Dendritic cell treated with granulocyte-macrophage colony-stimulating factor and Interleukin-4, amounts not matched to agents 40 ng/mL and 50 ng/mL, for 4 days (primary cell): ENCODE measurements at regions not wholly inside any gene's neighbourhood (a gene's known extent, or its start where the extent isn't known, plus 50 kb on each side); places are given as distances from the start of the nearest gene placed in this dataset.

Experiments
- H3K27ac Mint-ChIP-seq: one replicate; pipeline ENCODE4 v1.8.0; 2022; ENCODE audit warnings: mild to moderate bottlenecking, mixed read lengths
- H3K27me3 Mint-ChIP-seq: one replicate; pipeline ENCODE4 v1.8.0; 2022; ENCODE audit warnings: mild to moderate bottlenecking, mixed read lengths
- H3K36me3 Mint-ChIP-seq: one replicate; pipeline ENCODE4 v1.8.0; 2022; ENCODE audit warnings: low read depth, mixed read lengths
- H3K4me1 Mint-ChIP-seq: one replicate; pipeline ENCODE4 v1.8.0; 2022; ENCODE audit warnings: low read depth, mixed read lengths
- H3K4me3 Mint-ChIP-seq: one replicate; pipeline ENCODE4 v1.8.0; 2022; ENCODE audit warnings: mild to moderate bottlenecking, moderate library complexity, mixed read lengths
- H3K9me3 Mint-ChIP-seq: one replicate; pipeline ENCODE4 v1.8.0; 2022; ENCODE audit warnings: mixed read lengths
- intact Hi-C: fragments of 100-400 bp; cut with micrococcal nuclease; formaldehyde crosslinking; loops from one replicate; pipeline ENCODE4 v1.15.0; 2022

DNA sequence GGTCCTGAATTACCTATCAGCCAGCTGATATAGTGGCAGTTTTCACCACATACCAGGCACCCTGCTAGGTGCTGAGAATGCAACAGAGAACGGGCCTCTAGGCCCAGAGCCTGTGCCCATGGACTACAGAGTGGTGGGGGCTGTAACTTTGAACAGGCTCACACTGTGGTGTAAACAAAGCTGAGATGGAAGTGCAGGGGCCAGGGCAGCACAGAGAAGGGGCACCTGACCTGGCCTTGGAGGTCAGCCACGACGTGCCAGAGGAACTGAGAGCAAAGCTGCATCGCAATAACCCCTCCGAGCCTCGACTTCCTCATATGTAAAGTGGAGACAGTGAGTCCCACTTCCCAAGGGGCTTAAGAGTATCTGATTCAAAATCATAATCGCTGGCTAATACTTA lies 105.8 kb downstream of the MAFB start:
- H3K27ac Mint-ChIP-seq = peak overlapping the region; percentile 63
- no peaks in the 10 kb centered on the region for H3K9me3 Mint-ChIP-seq
- no peak overlapping the region for H3K4me3 Mint-ChIP-seq
- H3K27me3 Mint-ChIP-seq = peaks cover 9% of the 10 kb centered on the region
- intact Hi-C loops = no loop called here
- peaks cover 37% of the 10 kb centered on the region for H3K4me1 Mint-ChIP-seq
- no peaks in the 10 kb centered on the region for H3K36me3 Mint-ChIP-seq

DNA sequence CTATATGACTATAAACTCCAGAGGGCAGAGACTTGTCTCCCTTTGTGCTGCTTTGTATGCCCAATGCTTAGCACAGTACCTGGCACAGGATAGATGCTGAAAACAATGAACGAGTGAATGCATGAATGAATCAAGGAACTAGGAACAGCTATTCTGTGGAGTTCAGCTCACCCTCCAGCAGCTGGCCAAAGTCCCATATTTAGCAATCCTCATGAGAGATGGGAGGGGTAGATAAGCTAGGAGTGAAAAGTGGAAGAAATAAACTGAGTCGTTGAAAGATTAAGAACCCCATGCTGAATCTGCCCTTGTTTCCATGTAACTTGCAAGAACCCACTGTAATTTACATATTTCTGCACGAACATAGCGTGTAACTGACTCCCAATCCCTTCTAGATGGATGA lies 106.5 kb downstream of the MAFB start:
- Mint-ChIP-seq H3K9me3 (no peaks in the 10 kb centered on the region), H3K27me3 (peaks cover 12% of the 10 kb centered on the region), H3K27ac (peak overlapping the region; percentile 63), H3K4me3 (no peak overlapping the region), H3K4me1 (peaks cover 37% of the 10 kb centered on the region), H3K36me3 (no peaks in the 10 kb centered on the region)
- intact Hi-C loops = no loop called here

GRCh38 chr20:40579701-40580100 lies 109.3 kb downstream of the MAFB start:
- intact Hi-C loops = no loop called here
- peaks cover 15% of the 10 kb centered on the region for H3K27me3 Mint-ChIP-seq
- no peak overlapping the region for H3K27ac Mint-ChIP-seq
- H3K4me3 Mint-ChIP-seq = no peak overlapping the region
- H3K36me3 Mint-ChIP-seq = no peaks in the 10 kb centered on the region
- no peaks in the 10 kb centered on the region for H3K9me3 Mint-ChIP-seq
- H3K4me1 Mint-ChIP-seq = peaks cover 42% of the 10 kb centered on the region

GRCh38 chr20:40578961-40579360 lies 110.1 kb downstream of the MAFB start:
- Mint-ChIP-seq H3K27ac (no peak overlapping the region), H3K36me3 (no peaks in the 10 kb centered on the region), H3K9me3 (no peaks in the 10 kb centered on the region), H3K4me1 (peaks cover 36% of the 10 kb centered on the region), H3K27me3 (peaks cover 15% of the 10 kb centered on the region), H3K4me3 (no peak overlapping the region)
- intact Hi-C loops = no loop called here

DNA sequence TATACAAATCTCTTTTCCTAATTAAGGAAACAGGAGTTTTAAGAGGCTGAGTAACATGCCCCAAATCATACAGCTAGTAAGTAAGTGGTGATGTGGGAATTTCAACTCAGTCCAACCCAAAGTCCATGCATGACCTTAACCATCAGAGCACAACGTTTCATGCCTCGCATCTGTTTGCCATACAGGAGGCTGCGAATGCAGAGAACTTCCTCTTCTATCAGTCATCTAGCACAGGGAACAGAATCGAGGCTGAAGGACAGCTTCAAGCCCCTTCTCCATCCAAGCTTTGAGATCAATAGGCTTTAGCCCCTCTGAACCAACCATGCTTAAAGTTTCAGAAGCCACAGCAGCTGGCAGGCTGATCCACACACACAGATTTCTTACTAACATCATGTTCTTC lies 113.2 kb downstream of the MAFB start:
- Mint-ChIP-seq H3K9me3 (no peaks in the 10 kb centered on the region), H3K4me1 (peaks cover 27% of the 10 kb centered on the region), H3K4me3 (no peak overlapping the region)

GRCh38 chr20:40572251-40572650 lies 116.8 kb downstream of the MAFB start:
- intact Hi-C loops = no loop called here
- H3K4me1 Mint-ChIP-seq = peaks cover 28% of the 10 kb centered on the region
- H3K27ac Mint-ChIP-seq = peak overlapping the region; percentile 34
- no peaks in the 10 kb centered on the region for H3K36me3 Mint-ChIP-seq
- peaks cover 6% of the 10 kb centered on the region for H3K27me3 Mint-ChIP-seq
- no peaks in the 10 kb centered on the region for H3K9me3 Mint-ChIP-seq
- H3K4me3 Mint-ChIP-seq = no peak overlapping the region

More for the DNA sequence above, 113.2 kb downstream of the MAFB start:
- intact Hi-C loops = no loop called here
- Mint-ChIP-seq H3K36me3 (no peaks in the 10 kb centered on the region), H3K27ac (no peak overlapping the region), H3K27me3 (peaks cover 15% of the 10 kb centered on the region)

GRCh38 chr20:40571639-40572038 lies 117.4 kb downstream of the MAFB start:
- H3K4me1 Mint-ChIP-seq = peaks cover 28% of the 10 kb centered on the region
- H3K9me3 Mint-ChIP-seq = no peaks in the 10 kb centered on the region
- no peak overlapping the region for H3K4me3 Mint-ChIP-seq
- H3K27me3 Mint-ChIP-seq = peaks cover 3% of the 10 kb centered on the region
- no peaks in the 10 kb centered on the region for H3K36me3 Mint-ChIP-seq
- peak overlapping the region; percentile 34 for H3K27ac Mint-ChIP-seq
- intact Hi-C loops = no loop called here

DNA sequence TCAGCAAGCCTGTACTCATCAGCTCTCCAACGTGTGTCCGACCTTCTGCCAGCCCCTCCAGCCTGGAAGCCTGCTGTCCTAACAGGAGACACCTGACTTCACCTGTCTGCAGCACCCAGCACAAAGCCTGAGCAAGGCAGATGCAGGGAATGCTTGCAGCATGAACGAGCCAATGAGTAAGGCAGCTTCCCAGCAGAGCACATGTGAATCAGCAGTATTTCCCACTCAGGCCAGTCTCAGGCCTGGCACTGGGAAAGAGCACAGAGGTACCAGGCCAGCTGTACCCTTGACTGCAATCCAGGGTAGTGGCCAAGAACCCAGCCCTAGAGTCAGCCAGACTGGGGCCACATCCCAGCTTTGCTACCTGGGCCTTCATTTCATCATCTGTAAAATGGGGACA lies 120.8 kb downstream of the MAFB start:
- intact Hi-C loops = no loop called here
- H3K4me1 Mint-ChIP-seq = peaks cover 45% of the 10 kb centered on the region
- H3K27ac Mint-ChIP-seq = no peak overlapping the region
- H3K4me3 Mint-ChIP-seq = no peak overlapping the region
- no peaks in the 10 kb centered on the region for H3K9me3 Mint-ChIP-seq
- H3K27me3 Mint-ChIP-seq = no peaks in the 10 kb centered on the region
- H3K36me3 Mint-ChIP-seq = no peaks in the 10 kb centered on the region

DNA sequence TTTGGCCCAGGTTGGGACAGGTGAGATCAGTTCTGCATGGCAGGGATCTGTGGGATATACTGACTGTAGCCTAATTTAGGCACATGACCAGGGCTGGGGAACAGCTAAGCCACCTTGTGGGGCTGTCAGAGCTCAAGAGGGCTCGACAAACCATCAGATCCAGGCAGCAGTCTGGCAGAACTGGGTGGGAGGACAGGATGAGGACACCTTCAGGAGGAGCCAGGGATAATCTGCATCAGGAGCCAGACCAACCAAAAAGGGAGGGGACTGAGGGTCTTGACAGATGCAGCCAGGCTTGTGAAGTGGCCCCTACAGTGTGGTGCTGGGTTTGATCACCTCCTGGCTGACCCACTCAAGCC lies 123.4 kb downstream of the MAFB start:
- intact Hi-C loops = no loop called here
- peak overlapping the region; percentile 20 for H3K27ac Mint-ChIP-seq
- H3K27me3 Mint-ChIP-seq = no peaks in the 10 kb centered on the region
- peaks cover 42% of the 10 kb centered on the region for H3K4me1 Mint-ChIP-seq
- no peaks in the 10 kb centered on the region for H3K36me3 Mint-ChIP-seq
- no peaks in the 10 kb centered on the region for H3K9me3 Mint-ChIP-seq
- no peak overlapping the region for H3K4me3 Mint-ChIP-seq

GRCh38 chr20:40565001-40565681 lies 123.9 kb downstream of the MAFB start:
- Mint-ChIP-seq H3K36me3 (no peaks in the 10 kb centered on the region), H3K4me1 (peaks cover 42% of the 10 kb centered on the region), H3K9me3 (no peaks in the 10 kb centered on the region), H3K27me3 (peaks cover 3% of the 10 kb centered on the region), H3K27ac (peak overlapping the region; percentile 20), H3K4me3 (no peak overlapping the region)
- intact Hi-C loops = no loop called here

DNA sequence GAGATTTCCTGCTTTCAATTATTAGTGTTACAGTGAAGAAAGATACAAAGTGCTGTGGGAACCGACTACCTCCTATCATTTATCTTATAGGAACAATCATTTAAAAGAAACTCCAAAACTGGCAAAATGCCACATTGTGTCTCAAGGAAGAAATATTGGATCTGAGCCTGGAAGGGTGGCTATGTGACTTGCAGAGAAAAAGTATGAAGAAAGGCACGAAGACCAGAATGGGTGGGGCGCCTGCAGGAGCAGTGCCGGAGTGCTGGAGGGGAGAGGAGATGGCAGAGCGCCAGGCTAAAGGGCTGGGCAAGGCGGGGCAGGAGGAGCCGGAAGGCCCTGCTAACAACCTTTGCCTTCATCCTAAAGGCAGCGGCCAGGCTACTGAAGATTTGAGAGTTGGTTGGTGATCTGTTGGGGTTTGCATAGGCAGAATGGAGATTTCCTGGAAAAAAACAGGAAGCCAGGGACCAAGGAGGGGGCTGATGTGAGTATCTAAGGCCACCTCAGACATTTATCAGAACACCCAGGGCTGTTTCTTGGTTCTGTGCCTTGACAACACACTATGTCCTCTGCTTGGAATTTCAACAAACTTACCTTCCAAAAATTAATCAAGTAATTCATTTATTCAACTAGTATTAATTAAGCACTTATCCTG lies 125.6 kb downstream of the MAFB start:
- Mint-ChIP-seq H3K9me3 (no peaks in the 10 kb centered on the region), H3K36me3 (no peaks in the 10 kb centered on the region), H3K27ac (peak overlapping the region; percentile 2), H3K27me3 (peaks cover 3% of the 10 kb centered on the region), H3K4me1 (peaks cover 42% of the 10 kb centered on the region), H3K4me3 (no peak overlapping the region)
- intact Hi-C loops = loop anchor here (2.0 kb wide), 1 partner anchor 117 kb away; no protein-coding TSS in a partner anchor

GRCh38 chr20:40562031-40562430 lies 127.0 kb downstream of the MAFB start:
- no peaks in the 10 kb centered on the region for H3K9me3 Mint-ChIP-seq
- H3K4me3 Mint-ChIP-seq = no peak overlapping the region
- intact Hi-C loops = loop anchor here (2.0 kb wide), 1 partner anchor 119 kb away; no protein-coding TSS in a partner anchor
- H3K36me3 Mint-ChIP-seq = no peaks in the 10 kb centered on the region
- peaks cover 3% of the 10 kb centered on the region for H3K27me3 Mint-ChIP-seq
- peak overlapping the region; percentile 2 for H3K27ac Mint-ChIP-seq
- H3K4me1 Mint-ChIP-seq = peaks cover 37% of the 10 kb centered on the region

DNA sequence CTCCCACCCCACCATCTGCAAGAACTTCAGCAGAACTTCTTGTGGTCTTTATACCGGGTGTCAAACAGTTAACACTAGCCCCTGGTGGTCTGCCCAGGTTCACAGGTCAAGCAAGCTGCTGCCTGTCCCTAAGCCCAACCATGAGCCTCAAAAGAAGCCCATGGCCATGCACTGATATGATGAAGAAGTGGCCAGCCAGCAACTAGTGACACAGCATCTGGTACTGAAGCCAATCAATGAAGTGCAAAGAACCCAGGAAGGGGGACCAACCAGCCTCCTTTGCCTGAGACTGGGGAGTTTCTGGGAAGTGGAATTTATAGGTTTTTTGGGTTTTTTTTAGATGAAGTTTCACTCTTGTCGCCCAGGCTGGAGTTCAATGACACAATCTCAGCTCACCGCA lies 127.8 kb downstream of the MAFB start:
- H3K4me3 Mint-ChIP-seq = no peak overlapping the region

GRCh38 chr20:40558212-40558611 lies 130.8 kb downstream of the MAFB start:
- H3K36me3 Mint-ChIP-seq = peaks cover 6% of the 10 kb centered on the region
- intact Hi-C loops = no loop called here
- no peak overlapping the region for H3K27ac Mint-ChIP-seq
- no peak overlapping the region for H3K4me3 Mint-ChIP-seq
- H3K4me1 Mint-ChIP-seq = peaks cover 26% of the 10 kb centered on the region
- peaks cover 23% of the 10 kb centered on the region for H3K27me3 Mint-ChIP-seq
- H3K9me3 Mint-ChIP-seq = peaks cover 14% of the 10 kb centered on the region

More for the DNA sequence above, 127.8 kb downstream of the MAFB start:
- intact Hi-C loops = no loop called here
- Mint-ChIP-seq H3K27me3 (peaks cover 4% of the 10 kb centered on the region), H3K27ac (peak overlapping the region; percentile 2), H3K9me3 (no peaks in the 10 kb centered on the region), H3K4me1 (peaks cover 37% of the 10 kb centered on the region), H3K36me3 (no peaks in the 10 kb centered on the region)
